Stimulated activated CD4-positive, alpha-beta T cell treated with anti-CD3 and anti-CD28 coated beads, Interleukin-4, amount 100 ng/mL, for 4 hours (primary cell): ENCODE measurements at regions not wholly inside any gene's neighbourhood (a gene's known extent, or its start where the extent isn't known, plus 50 kb on each side); places are given as distances from the start of the nearest gene placed in this dataset.
"Not testable (repeated sequence)": the region's sequence is repeated elsewhere in the genome, so short reads cannot be mapped to it uniquely, and the experiment has no call there.

ENCODE experiments used
- DNase-seq, 2 experiments: peaks; one replicate each; pipeline ENCODE4 v3.0.0-alpha.2; 2020

DNA sequence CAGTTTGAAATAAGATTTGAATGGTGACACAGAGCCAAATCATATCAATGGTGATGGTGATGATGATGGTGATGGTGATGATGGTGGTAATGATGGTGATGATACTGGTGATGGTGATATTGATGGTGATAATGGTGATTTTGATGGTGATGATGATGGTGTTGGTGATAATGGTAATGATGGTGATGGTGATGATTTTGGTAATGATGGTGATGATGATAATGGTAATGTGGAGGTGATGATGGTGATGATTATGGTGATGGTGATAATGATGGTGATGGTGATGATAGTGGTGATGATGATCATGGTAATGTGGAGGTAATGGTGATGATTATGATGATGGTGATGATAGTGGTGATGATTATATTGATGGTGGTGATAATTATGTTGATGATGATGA is 311.9 kb upstream of the SFSWAP start:
- DNase-seq = no peak

DNA sequence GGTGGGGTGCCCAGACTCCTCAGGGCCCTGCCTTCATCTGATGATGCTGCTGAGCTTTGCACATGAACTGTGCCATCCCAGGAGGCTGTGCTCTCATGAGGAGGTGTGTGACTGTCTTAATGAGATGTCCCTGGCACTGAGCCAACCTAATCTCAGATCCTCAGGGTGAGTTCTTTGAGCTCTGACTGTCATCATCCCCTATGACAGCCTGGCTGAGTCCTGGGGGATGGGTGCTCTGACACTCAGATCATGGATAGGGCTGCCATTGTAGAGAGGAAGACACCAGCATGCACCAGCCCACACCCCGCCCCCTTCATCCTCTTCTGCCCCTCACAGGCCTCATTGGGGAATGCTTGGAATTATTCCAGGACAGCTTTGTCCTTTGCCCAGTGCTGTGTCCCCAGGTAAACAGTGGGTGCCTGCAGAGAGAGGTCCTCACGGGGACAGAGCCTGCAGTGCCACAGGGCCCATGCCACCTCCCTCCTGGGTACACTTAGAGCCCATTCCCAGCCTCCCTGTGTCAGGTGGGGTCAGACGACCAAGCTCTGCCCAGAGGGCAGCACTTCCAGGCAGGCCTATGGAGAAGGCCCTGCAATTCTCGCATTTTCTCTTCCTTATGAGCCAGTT is 310.1 kb upstream of the SFSWAP start:
- not testable (repeated sequence) for DNase-seq

DNA sequence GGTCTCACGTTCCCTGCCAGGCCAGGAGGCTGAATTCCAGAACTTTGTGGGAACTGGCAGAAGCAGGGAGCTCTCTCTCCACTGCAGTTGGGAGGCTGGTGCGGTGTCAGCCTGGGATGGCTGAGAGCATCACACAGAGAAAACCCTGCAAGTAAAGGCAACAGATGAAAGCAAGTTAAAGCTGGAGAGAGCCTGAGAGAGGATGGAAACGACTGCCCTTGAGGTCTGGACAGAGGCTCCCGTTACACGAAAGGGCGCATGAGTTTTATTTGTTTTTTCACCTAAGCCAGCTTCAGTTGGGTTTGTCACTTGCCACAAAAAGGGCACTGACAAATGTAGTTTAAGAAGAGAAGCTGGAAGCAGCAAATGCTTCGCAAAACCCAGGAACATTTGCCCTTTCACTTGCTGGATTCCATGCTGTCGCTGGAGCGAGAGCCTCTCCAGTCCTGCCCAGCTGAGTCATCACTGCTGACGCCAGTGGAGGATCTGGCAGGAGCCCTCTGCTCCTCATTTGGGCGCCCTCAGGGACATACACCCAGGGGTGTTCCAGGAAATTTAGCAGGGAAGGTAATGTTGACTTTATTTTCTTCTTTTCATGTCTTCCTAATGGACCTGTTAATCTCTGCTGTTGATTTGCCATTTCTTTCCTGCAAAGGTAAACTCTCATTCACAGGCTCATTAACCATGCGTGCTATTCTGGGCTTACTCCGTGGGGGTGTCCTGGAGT is 308.8 kb upstream of the SFSWAP start:
- DNase-seq = not testable (repeated sequence)

DNA sequence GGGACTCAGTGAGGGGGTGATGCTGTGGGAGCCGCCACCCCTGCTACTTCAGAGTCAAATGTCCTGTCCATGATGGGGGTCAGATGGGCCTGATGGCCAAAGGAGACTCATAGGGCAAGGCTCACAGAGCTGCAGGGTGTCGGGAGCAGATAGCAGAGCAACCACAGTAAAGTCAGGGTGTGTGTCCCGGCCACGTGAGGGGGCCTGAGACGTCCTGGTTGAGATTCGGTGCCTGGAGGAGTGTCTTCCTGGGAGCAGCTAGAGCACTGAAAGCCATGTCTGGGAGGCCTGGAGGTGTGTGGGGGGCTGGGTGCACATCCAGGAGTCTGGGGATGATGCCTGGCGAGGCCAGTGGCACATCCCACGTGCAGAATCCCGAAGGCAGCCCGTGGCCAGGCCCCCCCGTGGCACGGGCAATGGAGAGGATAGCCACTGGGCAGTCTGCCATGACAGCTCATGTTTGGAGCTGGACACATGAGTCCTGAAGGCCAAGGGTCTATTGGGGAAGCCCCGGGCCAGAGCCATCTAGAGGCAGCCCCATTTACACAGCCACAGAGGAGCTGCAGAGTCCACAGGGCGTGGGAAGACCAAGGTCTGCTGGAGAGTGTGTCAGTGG is 308.0 kb upstream of the SFSWAP start:
- DNase-seq = no peak

DNA sequence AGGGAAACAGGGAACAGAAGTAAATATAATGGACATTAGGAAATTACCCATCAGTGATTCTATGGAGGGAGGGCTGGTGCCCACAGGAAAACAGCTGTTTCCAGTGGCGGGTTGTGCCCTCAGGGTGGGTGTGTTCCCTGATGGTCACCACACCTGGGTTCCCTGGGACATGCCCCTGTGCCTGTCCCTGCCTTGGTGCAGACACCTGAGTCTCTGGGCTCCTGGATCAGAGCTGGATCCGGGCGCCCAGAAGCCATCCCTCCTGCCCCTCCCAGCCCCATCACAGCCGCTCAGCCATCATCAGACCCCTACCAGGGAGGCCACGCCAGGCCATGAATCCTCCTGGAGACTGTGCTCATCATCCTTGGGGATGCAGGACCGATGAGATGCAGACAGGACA is 307.2 kb upstream of the SFSWAP start:
- DNase-seq = no peak

DNA sequence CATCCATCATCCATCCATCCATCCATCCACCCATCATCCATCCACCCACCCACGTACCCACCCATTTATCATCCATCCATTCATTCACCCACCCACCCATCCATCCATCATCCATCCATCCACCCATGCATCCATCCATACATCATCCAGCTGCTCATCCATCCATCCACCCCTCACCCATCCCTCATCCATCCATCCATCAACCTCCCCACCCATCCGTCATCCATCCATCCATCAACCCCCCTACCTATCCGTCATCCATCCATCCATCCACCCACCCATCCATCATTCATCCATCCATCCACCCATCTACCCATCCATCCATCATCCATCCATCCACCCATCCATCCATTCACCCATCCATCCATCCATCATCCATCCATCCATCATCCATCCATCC is 306.2 kb upstream of the SFSWAP start:
- DNase-seq = no peak

DNA sequence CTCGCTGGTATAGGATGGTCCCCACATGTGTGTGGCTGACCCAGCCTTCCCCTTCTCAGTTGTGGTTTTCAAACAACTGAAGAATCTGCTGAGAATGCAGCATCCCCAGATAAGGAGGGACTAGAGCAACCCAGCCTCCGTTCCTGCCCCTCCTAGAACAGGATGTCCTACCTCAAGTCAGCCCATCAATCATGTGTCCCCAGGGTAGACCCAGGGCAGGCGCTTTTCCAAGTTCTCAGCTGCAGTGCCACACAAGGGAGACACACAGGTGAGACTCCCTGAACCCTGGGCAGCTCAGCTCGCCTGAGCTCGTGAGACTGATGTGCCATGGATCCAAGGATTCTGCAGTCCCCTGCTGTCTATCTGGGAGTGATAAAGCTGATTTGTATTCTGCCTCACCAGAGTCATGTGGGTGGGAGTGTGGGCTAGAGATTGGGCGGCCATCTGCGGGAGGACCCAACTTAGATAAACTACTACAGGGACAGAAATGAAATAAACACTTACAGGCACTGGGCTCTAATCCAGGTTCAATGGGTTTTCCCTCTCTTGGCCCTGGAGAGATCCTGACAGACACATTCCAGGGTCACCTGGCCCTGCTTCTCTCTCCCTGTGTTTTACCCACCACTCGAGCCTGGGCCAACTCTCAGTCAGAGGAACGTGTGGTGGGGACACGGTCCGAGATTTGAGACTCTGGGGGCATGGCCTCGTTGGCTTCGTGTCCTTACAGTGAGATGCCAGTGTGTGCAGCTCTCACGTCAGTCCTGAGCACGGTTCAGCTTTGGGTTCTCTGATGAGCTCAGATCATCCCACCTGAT is 303.5 kb upstream of the SFSWAP start:
- DNase-seq = no peak

DNA sequence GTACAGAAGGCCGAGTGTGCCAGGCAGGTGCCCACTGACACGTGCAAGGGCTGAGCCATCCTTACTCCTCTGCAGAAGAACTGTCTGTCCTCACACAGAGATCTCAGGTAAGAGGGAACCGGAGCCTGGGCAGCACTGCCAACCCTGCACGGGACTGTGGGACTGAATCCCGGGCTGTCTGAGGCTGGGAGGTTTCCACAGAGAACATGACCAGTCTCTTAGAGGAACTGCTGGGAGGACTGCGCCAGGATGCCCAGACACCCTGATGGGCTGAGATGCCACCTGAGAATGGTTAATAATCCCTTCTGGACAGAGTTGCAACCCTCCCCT is 302.9 kb upstream of the SFSWAP start:
- DNase-seq = no peak

DNA sequence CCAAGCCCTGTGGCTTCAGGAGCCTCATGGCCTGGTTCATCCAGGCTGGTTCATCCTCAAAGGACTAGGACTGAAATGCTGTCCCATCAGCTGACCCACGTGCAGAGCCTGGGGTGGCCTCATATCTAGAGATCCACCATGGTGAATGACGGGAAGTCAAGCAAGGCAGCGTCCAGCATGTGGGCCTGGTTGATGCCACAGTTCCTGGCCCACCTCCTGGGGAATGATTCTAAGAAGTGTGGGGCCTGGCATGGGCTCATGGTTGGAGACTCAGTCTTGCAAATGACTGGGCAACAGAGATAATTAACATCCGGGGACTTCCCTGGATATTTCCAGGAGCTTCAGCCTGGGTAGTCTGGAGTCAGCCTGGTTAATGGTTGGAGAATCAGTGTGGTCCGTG is 302.4 kb upstream of the SFSWAP start:
- no peak for DNase-seq

DNA sequence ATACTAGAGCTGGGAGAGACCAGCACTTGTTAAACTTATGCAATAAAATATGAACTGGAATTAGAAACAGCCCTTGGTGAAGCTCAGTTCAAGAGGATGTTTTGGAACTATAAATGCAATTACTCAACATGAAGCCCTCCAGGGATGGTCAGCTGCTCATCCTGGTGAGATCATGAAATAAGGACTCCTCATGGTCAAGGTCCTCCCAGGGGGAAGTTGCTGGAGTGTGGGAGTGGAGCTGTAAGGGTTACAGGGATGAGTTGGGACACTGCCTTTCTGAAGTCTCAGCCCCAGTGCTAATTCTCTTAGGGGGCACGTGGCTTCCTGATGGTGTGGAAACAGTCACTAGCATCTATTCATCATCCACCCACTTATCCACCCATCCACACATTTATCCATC is 301.7 kb upstream of the SFSWAP start:
- no peak for DNase-seq

DNA sequence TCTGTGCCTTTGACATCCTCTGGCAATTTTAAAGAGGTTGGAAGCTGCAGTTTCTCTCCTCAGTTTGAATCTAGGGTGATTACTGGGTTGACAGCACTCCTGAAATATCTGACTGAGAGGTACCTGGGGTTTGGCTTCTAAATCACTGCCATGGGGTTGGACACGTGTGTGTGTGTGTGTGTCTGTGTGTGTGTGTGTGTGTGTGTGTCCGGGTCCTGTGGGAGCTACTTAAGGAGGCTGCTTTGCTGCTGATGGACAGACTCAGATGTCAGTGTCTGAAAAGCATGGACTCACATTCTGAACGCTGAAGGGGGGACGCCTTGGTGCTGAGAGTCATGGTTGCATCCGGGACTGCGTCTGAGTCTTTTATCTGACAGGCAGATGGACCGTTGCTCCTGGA is 299.1 kb upstream of the SFSWAP start:
- not testable (repeated sequence) for DNase-seq

DNA sequence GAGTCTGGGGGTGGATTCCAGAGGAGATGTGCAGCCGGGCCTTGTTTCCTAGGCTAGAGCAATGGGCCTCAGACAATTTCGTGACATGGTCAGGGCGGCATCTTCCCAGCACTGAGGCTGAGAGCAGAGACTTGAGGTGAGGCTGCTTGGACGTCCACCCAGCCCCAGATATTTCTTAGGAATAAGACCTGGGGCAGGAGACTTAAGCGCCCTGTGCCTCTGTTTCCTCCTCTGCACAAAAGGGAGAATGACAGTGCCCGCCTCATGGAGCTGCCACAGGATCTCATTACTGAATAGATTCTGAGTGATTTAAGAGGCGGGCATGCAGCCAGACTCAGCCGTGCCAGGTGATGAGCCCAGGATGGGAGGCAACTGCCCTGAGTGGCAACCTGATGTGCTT is 297.9 kb upstream of the SFSWAP start:
- no peak for DNase-seq

DNA sequence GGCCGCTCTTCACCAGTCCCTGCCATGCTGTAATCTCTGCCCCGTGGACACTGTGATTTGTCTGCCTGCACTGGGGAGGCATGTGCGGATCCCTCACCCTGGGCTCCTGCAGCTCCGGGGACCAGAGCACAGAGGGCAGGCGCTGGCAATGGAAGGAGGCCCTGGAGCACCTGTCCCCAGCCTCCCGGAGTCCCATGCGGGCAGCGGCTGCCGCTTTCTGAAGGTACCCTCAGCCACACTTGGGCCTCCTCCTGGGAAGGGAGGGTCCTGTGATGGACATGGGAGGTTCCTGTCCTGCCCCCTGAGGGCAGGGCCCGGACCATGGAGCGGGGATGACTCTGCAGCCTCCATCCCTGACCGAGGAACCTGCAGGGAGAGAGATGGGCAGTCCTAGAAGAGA is 297.4 kb upstream of the SFSWAP start:
- DNase-seq = no peak

DNA sequence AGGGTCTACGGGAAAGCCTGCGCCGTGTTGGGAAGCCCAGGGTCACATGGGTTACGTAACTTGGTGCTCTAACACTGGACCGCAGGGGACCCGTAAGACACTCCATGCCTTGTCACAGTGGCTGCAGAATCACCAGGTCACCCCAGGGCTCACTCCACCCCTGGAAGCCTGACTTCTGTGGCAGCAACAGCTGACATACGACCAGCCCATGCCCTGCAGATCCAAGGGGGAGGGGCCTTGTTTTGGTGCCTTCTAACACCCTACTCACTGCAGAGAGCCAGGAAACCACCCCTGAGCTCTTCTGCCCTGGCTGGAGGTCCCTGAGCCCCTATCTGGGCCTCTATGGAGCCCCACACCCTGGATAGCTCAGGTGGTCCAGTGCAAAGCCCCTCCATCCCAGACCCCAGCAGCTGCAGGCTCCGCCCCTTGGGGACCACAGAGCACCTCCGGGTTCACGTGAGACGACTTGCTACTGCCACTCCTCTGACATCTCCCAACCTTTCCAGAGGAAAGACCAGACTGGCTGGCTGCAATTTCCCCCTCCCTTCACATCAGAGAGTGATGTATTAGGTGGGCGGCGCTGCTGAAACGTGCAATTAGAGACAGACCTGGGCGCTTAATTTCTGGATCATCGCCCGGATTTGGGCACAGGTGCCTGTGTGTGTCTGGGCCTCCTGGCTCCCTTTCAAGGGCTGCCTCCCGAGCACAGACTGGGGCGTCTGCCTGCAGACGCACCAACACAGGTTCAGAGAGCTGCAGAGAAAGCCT is 296.6 kb upstream of the SFSWAP start:
- DNase-seq = not testable (repeated sequence)

DNA sequence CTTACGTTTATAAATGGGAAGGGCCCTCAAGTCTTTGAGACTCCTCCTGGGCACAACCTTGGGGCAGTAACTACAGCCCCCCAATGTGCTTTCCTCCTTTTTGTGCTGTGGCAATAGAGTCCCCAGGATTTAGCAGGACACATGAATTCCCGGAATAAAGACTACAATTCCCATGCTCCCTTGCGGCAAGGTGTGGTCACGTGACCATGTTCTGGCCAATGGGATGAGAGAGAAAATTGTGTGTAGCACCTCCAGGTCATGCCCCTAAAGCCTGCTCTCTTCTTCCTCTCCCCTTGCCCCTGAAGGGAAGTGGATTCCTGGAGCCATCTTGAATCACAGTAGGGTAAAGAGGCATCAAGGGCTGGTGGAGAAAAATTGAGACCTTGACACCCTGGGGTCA is 295.1 kb upstream of the SFSWAP start:
- no peak for DNase-seq

DNA sequence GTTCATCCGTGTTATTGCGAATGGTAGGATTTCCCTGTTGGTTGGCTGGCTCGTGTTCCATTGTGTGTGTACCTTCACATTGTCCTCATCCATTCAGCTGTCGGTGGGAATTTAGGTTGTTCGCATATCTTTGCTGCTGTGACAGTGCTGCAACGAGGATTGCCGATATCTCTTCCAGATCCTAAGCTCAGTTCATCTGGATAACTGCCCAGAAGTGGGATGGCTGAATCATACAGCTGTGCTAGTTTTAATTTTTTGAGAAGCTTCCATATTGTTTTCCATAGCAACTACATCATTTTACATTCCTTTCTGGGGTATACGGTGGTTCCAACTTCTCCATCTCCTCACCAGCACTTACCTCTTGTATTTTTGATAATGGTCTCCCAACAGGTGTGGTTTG is 292.8 kb upstream of the SFSWAP start:
- no peak for DNase-seq

DNA sequence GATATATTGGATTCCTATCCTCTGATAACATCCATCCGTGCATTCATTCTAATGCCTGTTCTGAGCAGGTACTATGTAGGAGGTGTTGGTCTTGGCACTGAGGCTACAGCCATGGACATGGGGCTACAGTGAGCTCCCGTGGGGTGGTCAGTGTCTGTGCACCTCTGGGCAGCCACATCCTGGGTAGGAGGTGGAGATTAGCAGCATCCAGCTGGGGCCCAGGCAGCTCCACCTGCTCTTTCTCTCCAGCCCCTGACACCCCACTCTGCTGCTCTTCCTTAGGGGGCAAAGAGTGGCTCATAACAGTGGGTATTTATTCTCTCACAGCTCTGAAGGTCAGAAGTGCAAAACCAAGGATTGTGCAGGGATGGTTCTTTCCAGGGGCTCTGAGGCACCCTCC is 292.0 kb upstream of the SFSWAP start:
- no peak for DNase-seq

DNA sequence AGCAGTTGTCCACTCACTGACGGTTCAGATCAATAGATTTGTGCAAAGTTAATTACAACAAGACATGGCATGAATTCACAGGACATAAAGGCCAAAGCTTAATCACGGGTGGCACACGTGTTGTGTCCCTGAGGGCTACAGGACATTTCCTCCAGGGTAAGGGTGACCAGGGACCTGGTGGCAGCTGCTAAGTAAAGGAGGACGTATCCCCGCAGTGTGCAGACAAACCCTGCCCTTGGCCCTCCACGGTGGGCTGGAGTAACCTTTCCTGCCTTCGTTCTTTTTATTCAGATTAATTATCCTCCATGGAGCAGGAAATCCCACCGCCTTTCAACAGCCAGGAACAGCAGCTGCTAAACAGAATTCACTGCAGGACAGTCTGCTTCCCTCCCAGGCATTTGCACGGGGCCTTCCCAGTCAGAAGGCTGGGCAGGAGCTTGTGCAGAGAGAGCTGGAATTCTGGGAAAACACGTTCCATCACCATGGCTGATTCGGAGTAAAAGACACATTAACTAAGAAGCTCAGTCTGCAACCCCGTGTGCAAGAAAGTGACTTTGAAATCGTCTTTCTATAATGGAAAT is 289.9 kb upstream of the SFSWAP start:
- no peak for DNase-seq

DNA sequence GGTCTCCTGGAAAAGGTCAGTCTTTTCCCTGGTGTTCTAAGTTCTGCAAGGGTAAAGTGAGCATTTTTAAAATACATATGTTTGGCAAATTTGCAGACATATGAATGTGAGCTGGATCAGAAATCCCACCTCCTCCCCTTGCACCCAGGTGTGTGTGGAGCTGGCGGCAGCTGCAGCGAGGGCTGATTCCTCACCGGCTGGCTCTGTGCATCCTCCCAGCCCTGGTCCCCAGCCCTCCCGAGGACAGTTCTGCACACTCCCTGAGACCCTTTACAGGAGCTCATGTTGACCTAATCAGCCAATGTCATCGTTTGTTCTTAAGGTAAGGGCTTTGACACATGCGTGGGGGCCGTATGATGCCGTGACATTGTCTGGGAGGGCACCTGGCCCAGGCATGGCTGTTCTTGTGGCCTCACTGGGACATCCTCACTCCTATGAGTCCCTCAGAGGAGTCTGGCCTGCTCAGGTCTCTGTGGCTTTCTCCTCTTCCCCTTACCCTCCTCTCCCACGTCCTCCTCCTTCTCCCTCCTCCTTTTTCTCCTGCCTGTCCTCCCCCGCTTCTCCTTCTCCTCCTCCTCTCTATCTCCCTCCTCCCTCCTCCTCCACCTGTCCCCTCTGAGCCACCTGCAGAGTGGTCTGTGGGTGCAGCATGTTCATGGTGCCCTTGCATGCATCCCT is 289.2 kb upstream of the SFSWAP start:
- DNase-seq = no peak

DNA sequence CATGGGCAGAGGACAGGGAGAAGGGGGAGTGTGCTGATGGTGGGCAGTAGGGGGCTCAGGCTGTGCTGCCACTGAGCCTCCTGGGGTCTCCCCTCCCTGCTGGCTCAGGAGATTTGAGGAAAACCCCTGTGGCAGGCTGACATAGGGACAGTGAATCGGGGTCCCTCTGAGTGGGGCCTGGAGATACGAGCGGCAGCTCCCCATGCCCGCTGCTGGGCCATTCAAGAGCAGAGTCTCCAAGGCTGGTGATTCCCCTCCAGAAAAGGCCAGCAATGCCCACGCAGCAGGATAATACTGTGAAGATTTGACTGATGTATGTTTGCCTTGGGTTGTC is 288.7 kb upstream of the SFSWAP start:
- no peak for DNase-seq

DNA sequence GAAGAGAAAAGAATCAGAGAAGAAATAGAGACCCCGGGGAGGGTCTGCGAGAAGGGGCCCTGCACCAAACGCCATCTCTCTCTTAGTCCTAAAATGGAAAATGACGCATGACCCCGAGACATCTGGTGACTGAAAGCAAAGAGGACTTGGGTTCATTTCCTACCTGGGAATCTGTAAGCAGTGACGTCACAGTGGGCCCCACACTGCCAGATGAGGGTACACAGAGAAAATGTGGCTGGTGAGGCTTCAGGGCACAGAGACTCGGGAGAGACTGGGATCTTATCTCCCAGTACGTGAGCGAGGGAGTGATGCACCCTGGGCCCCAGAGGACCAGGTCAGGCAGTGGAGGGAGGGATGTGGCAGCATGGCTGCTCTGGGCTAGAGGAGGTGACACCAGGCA is 288.1 kb upstream of the SFSWAP start:
- DNase-seq = no peak

DNA sequence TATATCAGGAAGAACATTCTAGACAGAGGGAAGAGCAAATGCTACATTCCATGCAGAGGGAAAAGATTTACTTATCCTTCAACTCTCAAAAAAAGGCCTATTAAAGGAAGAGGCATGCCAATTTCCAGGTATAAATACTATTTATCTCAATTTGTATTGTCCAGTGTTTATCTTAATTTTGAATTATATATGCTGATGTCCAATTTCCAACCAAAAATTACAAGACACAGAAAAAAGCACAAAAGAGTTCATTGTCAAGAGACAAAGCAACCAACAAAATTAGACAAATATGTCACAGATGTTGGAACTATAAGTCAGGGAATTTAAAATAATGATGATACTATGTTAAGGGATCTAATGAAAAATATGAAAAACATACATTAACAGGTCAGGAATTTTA is 286.6 kb upstream of the SFSWAP start:
- no peak for DNase-seq
